NOMO-1 (cell line): ENCODE measurements at regions not wholly inside any gene's neighbourhood (a gene's known extent, or its start where the extent isn't known, plus 50 kb on each side); places are given as distances from the start of the nearest gene placed in this dataset.

Experiments
- DNase-seq, 2 experiments: peaks; one replicate each; lab custom pipeline; 2025; ENCODE audit not compliant: unreplicated experiment in 2 of 2; lab: John Stamatoyannopoulos, UW

- no peak for DNase-seq
Measured at GRCh38 chrX:97666890-97667289, 783.2 kb downstream of the RPA4 start.

DNA sequence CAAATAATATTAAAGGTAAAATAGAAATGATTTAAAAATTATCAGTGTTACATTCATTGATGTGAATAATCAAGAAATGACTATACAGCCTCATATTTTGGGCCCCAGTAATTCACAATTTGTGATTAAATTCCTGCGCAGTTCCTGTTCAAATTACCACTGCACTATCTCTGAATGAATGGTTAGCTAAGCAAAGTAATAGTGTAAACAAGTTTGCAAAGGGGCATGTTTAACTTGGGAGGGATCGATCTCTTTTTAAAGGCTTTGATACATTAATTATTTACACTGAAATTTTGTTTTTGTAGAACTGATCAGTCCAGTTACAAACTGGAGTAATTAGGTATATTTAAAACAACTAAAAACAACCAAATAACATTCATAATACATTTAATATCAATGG, 784.4 kb downstream of the RPA4 start:
- no peak for DNase-seq

GRCh38 chrX:97672138-97672537, 788.4 kb downstream of the RPA4 start:
- DNase-seq: no peak

DNA sequence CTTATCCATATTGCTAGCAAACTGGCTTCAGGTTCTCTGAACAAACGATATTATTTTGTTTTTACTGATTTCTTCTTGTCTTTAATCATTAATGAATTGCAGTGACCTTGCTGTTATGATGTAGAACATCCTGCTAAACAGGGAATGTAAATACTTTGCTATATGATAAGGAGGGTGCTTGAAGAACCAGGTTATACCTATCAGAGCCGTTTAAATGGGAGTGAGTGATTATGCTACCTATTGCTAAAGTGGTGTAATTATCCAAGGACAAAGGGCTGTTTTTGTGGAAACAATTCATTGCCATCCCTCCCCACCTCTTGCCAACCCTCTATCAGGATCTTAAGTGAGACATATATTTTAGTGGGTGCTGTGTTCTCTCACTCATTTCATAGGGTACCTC, 788.9 kb downstream of the RPA4 start:
- no peak for DNase-seq

- DNase-seq: no peak
Measured at GRCh38 chrX:97673135-97673534, 789.4 kb downstream of the RPA4 start.

DNA sequence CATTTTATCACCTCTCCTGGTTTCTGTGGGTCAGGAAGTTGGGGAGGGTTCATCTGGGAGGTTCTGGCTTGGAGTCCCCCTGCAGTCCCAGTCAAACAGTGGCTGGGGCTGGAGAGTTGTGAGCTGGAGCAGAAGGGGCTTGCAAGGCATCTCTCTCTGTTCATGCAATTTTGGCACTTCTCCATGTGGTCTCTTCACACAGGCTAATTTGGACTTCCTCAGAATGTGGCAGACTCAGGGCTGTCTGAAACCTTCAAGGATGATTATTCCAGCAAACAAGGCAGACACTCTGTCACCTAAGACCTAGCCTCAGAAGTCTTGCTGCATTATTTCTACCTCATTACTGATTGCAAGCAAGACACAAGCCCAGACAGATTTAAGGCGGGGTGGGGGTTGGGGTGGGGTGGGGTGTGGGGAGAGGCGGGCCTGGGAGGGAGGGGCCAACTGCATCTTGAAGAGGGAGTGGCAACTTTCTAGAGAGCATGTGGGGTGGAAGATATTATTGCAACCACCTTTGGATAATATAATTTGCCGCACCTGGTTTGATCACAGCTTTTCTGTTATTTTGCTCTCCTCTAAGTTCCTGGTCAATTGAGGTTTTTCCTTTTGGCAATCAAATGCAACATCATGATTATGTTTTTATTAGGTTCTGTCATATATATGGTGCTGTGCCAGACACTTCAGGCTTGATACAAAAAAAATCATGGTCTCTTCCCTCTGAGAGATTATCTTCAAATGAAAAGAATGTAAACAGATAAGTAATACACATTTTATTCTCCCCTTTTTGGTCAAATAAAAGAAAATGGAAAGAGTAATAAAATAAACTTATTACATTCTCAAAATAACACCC, 799.5 kb downstream of the RPA4 start:
- no peak for DNase-seq

GRCh38 chrX:97685753-97686152, 802.0 kb downstream of the RPA4 start:
- peak in 1 of 2 experiments; percentile 36 for DNase-seq

- DNase-seq: no peak
Measured at GRCh38 chrX:97691901-97692455, 808.3 kb downstream of the RPA4 start.

- no peak for DNase-seq
Measured at GRCh38 chrX:97692575-97692974, 808.9 kb downstream of the RPA4 start.

GRCh38 chrX:97700547-97700946, 816.8 kb downstream of the RPA4 start:
- DNase-seq: no peak

DNA sequence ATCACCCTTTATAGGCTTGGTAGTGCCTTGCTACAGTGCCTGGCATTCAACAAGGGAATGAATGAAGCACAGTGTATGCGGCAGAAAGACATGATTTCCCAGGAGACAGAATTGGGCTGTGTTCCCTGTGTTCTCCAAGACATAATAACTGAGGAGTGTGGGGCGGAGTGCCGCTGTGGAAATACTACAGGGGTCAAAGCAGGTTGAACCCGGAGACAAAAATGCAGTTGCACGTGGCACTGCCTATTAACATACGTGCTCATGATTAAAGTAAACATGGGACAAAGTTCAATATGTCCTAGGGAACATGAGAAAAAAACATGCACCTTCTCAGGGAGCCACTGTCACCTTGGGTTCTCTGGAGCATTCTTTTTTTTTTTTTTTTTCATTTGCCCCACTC, 820.8 kb downstream of the RPA4 start:
- no peak for DNase-seq

- no peak for DNase-seq
Measured at GRCh38 chrX:97704881-97705280, 821.2 kb downstream of the RPA4 start.

- DNase-seq: no peak
Measured at GRCh38 chrX:97705936-97706335, 822.2 kb downstream of the RPA4 start.

DNA sequence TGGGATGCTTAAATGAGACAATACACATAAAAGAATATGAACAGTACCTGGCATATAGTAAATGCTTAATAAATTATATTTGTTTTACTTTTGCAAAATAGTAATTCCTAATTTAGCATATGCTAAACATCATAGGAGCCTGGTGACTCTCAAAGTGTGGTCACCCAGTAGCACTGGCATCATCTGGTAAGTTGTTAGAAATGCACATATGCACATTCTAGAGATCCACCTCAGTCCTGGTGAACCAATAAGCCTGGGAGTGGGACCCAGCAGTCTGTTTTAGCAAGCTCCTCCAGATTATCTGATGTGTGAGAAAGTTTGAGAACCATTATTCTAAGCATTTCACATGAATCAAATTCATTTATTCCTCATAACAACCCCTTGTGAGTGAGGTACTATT, 830.4 kb downstream of the RPA4 start:
- DNase-seq: no peak

DNA sequence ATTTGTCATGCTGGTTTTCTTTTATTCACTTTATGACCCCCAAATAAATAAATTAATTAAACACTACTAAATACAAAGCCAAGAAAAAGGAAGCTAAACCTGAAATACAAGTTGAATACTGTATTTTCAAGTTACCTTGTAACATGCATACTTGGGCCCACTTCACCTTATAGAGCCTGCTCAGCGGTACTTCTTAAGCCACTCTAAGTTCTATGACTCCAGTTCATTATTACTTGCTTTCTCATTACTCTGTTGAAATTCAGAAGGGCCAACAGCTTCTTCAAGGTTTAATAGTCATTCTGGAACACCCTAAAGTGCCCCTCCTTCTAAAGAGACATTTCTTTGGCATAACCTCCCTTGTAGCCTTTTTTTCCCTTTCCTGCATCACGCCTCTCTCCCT, 844.5 kb downstream of the RPA4 start:
- DNase-seq: no peak

GRCh38 chrX:97740044-97740443, 856.3 kb downstream of the RPA4 start:
- no peak for DNase-seq

DNA sequence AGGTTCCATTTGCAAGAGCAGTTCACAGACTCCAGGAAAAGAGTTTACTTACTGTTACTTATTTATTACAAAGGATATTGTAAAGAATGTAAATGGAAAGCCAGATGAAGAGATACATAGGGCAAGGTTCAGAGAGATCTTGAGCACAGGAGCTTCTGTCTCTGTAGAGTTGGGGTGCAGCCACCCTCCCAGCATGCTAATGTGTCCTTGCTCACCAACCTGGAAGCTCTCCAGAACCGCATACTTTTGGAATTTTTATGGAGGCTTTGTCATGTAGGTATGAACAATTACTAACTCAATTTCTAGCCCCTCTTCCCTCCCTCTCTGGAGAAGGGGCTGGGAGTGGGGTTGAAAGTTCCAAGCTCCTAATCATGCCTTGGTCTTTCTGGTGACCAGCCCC, 857.2 kb downstream of the RPA4 start:
- DNase-seq: no peak

GRCh38 chrX:97743014-97743413, 859.3 kb downstream of the RPA4 start:
- DNase-seq: no peak

DNA sequence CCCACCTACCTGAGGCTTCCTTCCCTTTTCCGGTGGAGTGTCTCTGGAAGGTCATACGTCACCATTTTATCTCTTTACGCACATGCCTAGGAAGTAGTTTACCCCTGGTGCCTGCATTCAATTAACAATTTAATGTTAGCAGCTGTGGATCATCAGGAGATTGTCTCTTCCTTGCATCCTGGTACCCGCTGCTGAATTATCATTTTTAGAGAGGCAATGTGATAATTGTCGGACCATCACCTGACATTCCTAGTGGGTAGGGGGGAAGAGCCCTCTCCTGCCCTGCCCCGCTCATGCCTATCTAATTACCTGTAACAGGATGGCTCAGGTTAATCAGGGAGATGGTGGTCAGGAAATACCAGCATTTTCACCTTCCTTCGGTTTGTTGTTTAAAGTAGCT, 863.6 kb downstream of the RPA4 start:
- no peak for DNase-seq

- no peak for DNase-seq
Measured at GRCh38 chrX:97751016-97751415, 867.3 kb downstream of the RPA4 start.

DNA sequence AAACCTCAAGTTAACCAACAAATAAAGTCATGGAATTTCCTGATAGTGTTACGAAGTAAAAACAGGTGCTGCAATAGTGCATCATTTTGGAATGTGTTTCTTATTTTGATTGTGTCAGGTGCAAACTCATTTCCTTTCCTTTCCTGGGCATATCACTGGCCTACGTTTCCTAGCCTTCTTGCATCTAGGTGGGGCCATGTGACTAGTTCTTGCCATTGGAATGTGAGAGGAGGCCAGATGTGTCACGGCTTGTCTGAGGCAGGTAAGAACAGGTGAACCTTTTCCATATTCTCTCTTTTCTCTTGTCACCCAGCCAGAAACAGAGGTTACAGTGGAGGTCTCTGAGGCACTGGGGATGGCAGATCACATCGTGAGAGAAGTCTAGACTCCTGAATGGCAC, 868.0 kb downstream of the RPA4 start:
- no peak for DNase-seq

DNA sequence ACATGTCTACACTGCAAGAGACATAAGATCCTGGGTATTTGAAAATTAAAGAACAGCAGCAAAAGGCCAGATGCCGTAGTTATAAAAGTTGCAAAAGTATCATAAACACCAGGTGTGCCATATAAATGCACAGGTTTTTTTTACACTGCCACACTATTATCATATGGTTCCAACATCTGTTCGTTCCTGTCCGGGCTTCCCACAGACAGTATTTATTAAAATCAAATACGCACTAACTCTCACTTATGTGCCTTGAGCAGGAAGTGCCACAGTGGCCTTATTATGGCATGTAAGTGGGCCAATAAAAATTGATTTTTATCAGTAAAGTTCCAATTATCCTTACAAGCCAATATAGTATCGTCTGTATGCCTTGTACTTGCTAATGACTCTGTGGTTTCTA, 873.2 kb downstream of the RPA4 start:
- DNase-seq: no peak

- DNase-seq: no peak
Measured at GRCh38 chrX:97763391-97763790, 879.7 kb downstream of the RPA4 start.
